Ovary (tissue), 7 donors: ENCODE measurements at regions not wholly inside any gene's neighbourhood (a gene's known extent, or its start where the extent isn't known, plus 50 kb on each side); places are given as distances from the start of the nearest gene placed in this dataset.

ENCODE experiments used
- DNase-seq, 5 donors: peaks; one replicate each; pipeline ENCODE4 v3.0.0-alpha.2; 2019 to 2020
- H3K27ac ChIP-seq, 2 donors: fragments of 200-600 bp; one replicate each; pipeline versions ENCODE4 v1.5.1 to v1.8.0; 2019 to 2022
- H3K27me3 ChIP-seq: fragments of 200-600 bp; one replicate; pipeline ENCODE4 v1.8.0; 2022
- H3K36me3 ChIP-seq: fragments of 200-600 bp; sonication (generic); one replicate; pipeline ENCODE4 v1.5.1; 2019
- H3K4me1 ChIP-seq: one replicate; pipeline ENCODE4 v1.8.1; 2013; ENCODE audit warnings: mild to moderate bottlenecking, moderate library complexity; ENCODE audit not compliant: insufficient read depth
- H3K4me3 ChIP-seq: fragments of 200-600 bp; sonication (generic); one replicate; pipeline ENCODE4 v1.5.1; 2017
- H3K9me3 ChIP-seq, 2 donors: fragments of 200-600 bp in 1 of 2; sonication (generic) in 1 of 2; one replicate each; pipeline versions ENCODE4 v1.5.1 to v1.8.1; 2013 to 2019; ENCODE audit warnings: mild to moderate bottlenecking in 1 of 2, moderate library complexity in 1 of 2
- EP300 ChIP-seq: sonication (generic); formaldehyde crosslinking; IDR thresholded peaks from one replicate; pipeline ENCODE4 v1.6.1; 2017; ENCODE audit warnings: antibody characterized with exemption
- POLR2A ChIP-seq: fragments of 450-650 bp; IDR thresholded peaks from one replicate; pipeline ENCODE4 v1.6.1; 2017; ENCODE audit warnings: antibody characterized with exemption, mild to moderate bottlenecking, moderate library complexity
- WGBS, 3 donors: extraction: QIAGEN DNeasy Blood & Tissue Kit in 1 of 3; methylation state at CpG; one replicate each; pipeline versions ENCODE4 v1.1.5 to v1.1.7; 2013 to 2017; 5-methylcytosine and 5-hydroxymethylcytosine counted together
- intact Hi-C, 4 donors: fragments of 100-400 bp; cut with DNase I; formaldehyde crosslinking; loops; one replicate each; pipeline versions ENCODE4 v1.11.0 to v1.15.1; 2022 to 2023
- TF ChIP-seq, protein P1 (sequence below), 3 donors: fragments of 450-650 bp in 2 of 3; fragments of 200-600 bp in 1 of 3; IDR thresholded peaks; one replicate each; pipeline versions ENCODE4 v1.5.1 to v1.8.0; 2016 to 2022; ENCODE audit warnings: antibody characterized with exemption in 3 of 3, mild to moderate bottlenecking in 1 of 3
- donor health status: DM: no; HTN: no; CAD: no; lungs with moderate emphysema.
- donor health status: DM: no; HTN: no; CAD: no.
- donor health status: Bipolar disorder and iron deficiency.
- donor health status: DM: no; HTN: no; CAD: no.
- donor health status: DM: yes; HTN: yes; CAD: no.

DNA sequence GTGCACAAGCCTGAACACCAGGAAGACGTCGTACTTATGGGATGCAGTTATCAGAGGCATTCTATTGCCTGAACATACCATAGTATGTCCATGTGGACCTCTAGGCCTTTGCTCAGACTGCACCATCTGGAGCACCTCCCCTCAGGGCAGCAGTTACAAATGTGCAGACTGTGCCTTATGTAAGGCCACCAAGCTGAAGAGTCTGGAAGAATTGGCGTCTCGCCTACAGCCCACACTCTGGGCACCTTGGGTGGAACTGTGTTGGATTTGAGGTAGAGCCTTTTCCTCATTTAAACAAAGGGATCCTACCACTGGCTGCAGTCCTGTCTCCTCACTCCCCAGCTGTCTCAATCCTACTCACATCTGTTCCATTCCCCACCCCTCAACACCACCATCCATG, 204.3 kb upstream of the FRMD6 start:
- H3K36me3 ChIP-seq = no peaks in the 10 kb centered on the region
- TF ChIP-seq POLR2A (no peak), EP300 (no peak)
- TF ChIP-seq, protein P1, sequence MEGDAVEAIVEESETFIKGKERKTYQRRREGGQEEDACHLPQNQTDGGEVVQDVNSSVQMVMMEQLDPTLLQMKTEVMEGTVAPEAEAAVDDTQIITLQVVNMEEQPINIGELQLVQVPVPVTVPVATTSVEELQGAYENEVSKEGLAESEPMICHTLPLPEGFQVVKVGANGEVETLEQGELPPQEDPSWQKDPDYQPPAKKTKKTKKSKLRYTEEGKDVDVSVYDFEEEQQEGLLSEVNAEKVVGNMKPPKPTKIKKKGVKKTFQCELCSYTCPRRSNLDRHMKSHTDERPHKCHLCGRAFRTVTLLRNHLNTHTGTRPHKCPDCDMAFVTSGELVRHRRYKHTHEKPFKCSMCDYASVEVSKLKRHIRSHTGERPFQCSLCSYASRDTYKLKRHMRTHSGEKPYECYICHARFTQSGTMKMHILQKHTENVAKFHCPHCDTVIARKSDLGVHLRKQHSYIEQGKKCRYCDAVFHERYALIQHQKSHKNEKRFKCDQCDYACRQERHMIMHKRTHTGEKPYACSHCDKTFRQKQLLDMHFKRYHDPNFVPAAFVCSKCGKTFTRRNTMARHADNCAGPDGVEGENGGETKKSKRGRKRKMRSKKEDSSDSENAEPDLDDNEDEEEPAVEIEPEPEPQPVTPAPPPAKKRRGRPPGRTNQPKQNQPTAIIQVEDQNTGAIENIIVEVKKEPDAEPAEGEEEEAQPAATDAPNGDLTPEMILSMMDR (IDR thresholded peaks at IDR 0.05) = no peak
- no peaks in the 10 kb centered on the region for H3K9me3 ChIP-seq
- no peaks in the 10 kb centered on the region for H3K27me3 ChIP-seq
- WGBS, 3 donors = 95 to 98% (median 96%) methylated on average over 4 of the region's 4 CpGs
- intact Hi-C loops = no loop called here
- peaks cover 22% of the 10 kb centered on the region for H3K4me1 ChIP-seq
- no peak overlapping the region for H3K27ac ChIP-seq
- DNase-seq = no peak
- no peak overlapping the region for H3K4me3 ChIP-seq

DNA sequence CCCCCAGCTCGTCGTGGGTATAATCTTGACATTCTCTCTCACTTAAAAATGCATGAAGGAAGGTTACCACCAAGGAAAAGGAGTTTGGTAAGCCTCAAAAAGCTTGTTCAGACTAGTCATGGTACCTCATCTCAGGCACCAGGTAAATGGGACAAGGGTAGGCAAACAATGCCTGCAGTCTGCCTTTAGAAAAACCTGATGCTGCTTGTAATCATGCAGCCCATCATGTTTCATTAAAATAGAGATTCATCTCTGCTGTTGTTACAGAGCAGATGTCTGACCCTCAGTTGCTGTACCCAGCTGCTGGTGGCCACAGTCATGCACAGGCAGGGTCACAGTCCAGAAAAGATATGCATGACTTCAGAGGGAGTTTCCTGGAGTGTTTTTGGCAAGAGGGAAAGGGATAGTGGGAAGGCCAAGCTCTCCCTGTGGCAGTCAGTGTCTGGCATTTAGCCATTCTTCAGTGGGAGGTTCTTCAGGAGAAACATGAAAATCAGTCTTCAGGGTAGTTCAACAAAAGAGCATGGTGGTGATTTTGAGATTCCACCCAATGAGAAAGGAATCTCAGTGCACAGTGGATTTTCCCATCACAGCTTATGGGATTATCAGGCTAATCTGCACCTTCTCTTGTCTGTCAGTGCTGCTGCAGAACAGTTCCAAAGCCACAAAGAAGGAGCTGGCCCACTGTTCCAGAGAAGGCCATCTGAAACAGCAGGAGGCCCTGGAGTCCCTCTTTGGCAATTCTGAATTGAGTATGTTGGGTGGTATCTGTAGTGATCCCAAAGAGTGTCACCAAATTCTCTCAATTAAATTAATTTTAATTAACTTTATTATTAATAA, 202.7 kb upstream of the FRMD6 start:
- Histone ChIP-seq H3K36me3 (no peaks in the 10 kb centered on the region), H3K27ac (no peak overlapping the region), H3K27me3 (no peaks in the 10 kb centered on the region), H3K9me3 (no peaks in the 10 kb centered on the region), H3K4me3 (no peak overlapping the region), H3K4me1 (peaks cover 9% of the 10 kb centered on the region)
- peak in 1 of 5 donors; percentile 32 for DNase-seq
- 38 to 57% (median 39%) methylated on average over 2 of the region's 2 CpGs for WGBS, 3 donors
- intact Hi-C loops = no loop called here
- TF ChIP-seq POLR2A = no peak
- TF ChIP-seq, protein P1 (IDR thresholded peaks at IDR 0.05) = no peak
- TF ChIP-seq EP300 = no peak

DNA sequence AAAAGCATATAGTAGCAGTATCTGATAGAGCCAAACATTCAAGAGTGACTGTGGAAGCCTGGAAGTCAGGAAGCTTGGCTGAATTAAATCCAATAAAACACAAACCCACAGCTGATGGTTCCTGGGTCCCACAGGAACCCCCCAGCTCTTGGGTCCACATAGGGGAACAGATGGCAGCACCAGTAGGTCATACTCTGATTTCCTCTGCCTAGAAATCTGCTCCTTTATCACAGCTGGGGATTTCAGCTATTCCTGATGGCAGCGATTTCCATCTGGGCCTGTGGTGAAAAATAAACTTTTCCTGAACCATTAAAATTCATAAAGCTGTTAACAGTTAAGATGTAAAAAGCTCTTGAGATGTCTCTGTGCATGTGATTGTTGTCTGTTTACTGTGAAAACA, 202.0 kb upstream of the FRMD6 start:
- H3K9me3 ChIP-seq = no peaks in the 10 kb centered on the region
- intact Hi-C loops = no loop called here
- DNase-seq = no peak
- H3K27ac ChIP-seq = no peak overlapping the region
- peaks cover 9% of the 10 kb centered on the region for H3K4me1 ChIP-seq
- H3K36me3 ChIP-seq = no peaks in the 10 kb centered on the region
- no peak overlapping the region for H3K4me3 ChIP-seq
- no peaks in the 10 kb centered on the region for H3K27me3 ChIP-seq
- TF ChIP-seq, protein P1 (IDR thresholded peaks at IDR 0.05) = no peak
- 90 to 99% (median 96%) methylated on average over 1 of the region's 1 CpG for WGBS, 3 donors

DNA sequence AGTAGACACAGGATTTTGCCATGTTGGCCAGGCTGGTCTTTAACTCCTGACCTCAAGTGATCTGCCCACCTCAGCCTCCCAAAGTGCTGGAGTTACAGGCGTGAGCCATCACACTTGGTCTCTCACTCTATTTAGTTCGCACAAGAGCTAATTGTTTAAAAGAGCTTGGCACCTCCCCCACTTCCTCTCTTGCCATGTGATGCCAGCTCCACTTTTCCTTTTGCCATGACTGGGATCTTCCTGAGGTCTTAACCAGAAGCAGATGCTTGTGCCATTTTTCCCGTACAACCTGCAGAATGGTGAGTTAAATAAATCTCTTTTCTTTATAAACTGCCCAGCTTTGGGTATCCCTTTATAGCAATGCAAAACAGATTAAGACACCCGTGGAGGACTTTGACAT, 200.1 kb upstream of the FRMD6 start:
- intact Hi-C loops = no loop called here
- Histone ChIP-seq H3K4me3 (no peak overlapping the region), H3K4me1 (peaks cover 11% of the 10 kb centered on the region), H3K36me3 (no peaks in the 10 kb centered on the region), H3K9me3 (no peaks in the 10 kb centered on the region), H3K27ac (no peak overlapping the region), H3K27me3 (no peaks in the 10 kb centered on the region)
- 67 to 72% (median 70%) methylated on average over 4 of the region's 4 CpGs for WGBS, 3 donors
- TF ChIP-seq, protein P1 (IDR thresholded peaks at IDR 0.05) = no peak
- DNase-seq = no peak
